ENCODE measurements at regions not wholly inside any gene's neighbourhood (a gene's known extent, or its start where the extent isn't known, plus 50 kb on each side); places are given as distances from the start of the nearest gene placed in this dataset.

GRCh38 chr1:232548691-232549090 lies 81.2 kb downstream of the SIPA1L2 start:
- peaks cover 41 to 51% (median 45%) of the 10 kb centered on the region in 4 donors for H3K4me1 ChIP-seq
- peak; percentile 80 for DNase-seq (ENCODE audit: extremely low spot score)
- no peaks in the 10 kb centered on the region for H3K36me3 ChIP-seq
- H3K9me3 ChIP-seq: no peaks in the 10 kb centered on the region
- no peak overlapping the region for H3K4me3 ChIP-seq
- no peaks in the 10 kb centered on the region for H3K27me3 ChIP-seq
- 90% methylated on average over 5 of the region's 5 CpGs for WGBS
- H3K27ac ChIP-seq (replicated peaks in 1 of 4): no peak overlapping the region
- intact Hi-C loops (cut with DNase I): no loop called here
- TF ChIP-seq, protein P1, sequence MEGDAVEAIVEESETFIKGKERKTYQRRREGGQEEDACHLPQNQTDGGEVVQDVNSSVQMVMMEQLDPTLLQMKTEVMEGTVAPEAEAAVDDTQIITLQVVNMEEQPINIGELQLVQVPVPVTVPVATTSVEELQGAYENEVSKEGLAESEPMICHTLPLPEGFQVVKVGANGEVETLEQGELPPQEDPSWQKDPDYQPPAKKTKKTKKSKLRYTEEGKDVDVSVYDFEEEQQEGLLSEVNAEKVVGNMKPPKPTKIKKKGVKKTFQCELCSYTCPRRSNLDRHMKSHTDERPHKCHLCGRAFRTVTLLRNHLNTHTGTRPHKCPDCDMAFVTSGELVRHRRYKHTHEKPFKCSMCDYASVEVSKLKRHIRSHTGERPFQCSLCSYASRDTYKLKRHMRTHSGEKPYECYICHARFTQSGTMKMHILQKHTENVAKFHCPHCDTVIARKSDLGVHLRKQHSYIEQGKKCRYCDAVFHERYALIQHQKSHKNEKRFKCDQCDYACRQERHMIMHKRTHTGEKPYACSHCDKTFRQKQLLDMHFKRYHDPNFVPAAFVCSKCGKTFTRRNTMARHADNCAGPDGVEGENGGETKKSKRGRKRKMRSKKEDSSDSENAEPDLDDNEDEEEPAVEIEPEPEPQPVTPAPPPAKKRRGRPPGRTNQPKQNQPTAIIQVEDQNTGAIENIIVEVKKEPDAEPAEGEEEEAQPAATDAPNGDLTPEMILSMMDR (IDR thresholded peaks at IDR 0.05): no peak
- no peak for TF ChIP-seq POLR2A (IDR thresholded peaks at IDR 0.05; ENCODE audit: low read depth)
- no peak for TF ChIP-seq EP300 (IDR thresholded peaks at IDR 0.05)
- TF ChIP-seq POLR2AphosphoS5 (IDR thresholded peaks at IDR 0.05): no peak

DNA sequence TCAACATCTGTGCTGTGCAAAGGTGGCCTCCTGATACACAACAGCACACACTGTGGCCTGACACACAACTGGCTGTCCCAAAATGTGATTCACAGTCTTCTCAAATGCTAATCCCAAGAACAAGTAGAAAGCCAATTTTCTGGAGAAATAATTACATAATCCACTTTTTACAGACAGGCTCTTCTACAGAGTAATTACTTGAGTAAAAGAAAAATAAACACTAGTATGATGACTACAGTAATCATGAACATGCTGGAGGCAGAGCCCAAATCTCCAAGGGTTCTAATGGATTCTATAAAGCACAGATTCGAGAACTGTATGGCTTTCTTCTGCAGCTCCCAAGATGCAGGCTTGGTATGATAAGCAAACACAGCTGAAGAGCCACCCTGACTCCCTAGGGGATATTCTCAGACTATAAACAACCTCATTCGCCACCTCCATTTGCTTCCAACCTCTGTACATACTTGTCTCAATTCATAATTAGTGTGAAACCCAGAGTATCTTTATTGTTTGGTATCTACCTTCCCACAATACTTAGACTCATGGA lies 81.9 kb downstream of the SIPA1L2 start:
- H3K4me1 ChIP-seq: peaks cover 36 to 44% (median 38%) of the 10 kb centered on the region in 4 donors
- no peaks in the 10 kb centered on the region for H3K27me3 ChIP-seq
- no peak overlapping the region for H3K27ac ChIP-seq (replicated peaks in 1 of 4)
- DNase-seq (ENCODE audit: extremely low spot score): no peak
- WGBS: 57% methylated on average over 2 of the region's 2 CpGs
- no peak overlapping the region for H3K4me3 ChIP-seq
- H3K36me3 ChIP-seq: no peaks in the 10 kb centered on the region
- H3K9me3 ChIP-seq: no peaks in the 10 kb centered on the region
- intact Hi-C loops (cut with DNase I): no loop called here
- no peak for TF ChIP-seq POLR2A (IDR thresholded peaks at IDR 0.05; ENCODE audit: low read depth)
- TF ChIP-seq EP300 (IDR thresholded peaks at IDR 0.05): no peak
- TF ChIP-seq POLR2AphosphoS5 (IDR thresholded peaks at IDR 0.05): no peak
- TF ChIP-seq, protein P1 (IDR thresholded peaks at IDR 0.05): no peak

- Histone ChIP-seq H3K4me1 (peaks cover 4 to 33% (median 10%) of the 10 kb centered on the region in 4 donors), H3K27me3 (no peaks in the 10 kb centered on the region), H3K4me3 (no peak overlapping the region), H3K27ac (replicated peaks in 1 of 4) (no peak overlapping the region), H3K36me3 (no peaks in the 10 kb centered on the region), H3K9me3 (no peaks in the 10 kb centered on the region)
- DNase-seq (ENCODE audit: extremely low spot score): no peak
- 92% methylated on average over 13 of the region's 13 CpGs for WGBS
- intact Hi-C loops (cut with DNase I): no loop called here
- TF ChIP-seq POLR2AphosphoS5 (IDR thresholded peaks at IDR 0.05): no peak
- TF ChIP-seq, protein P1 (IDR thresholded peaks at IDR 0.05): no peak
- no peak for TF ChIP-seq POLR2A (IDR thresholded peaks at IDR 0.05; ENCODE audit: low read depth)
- no peak for TF ChIP-seq EP300 (IDR thresholded peaks at IDR 0.05)
Measured at GRCh38 chr1:232542633-232543593, 87.0 kb downstream of the SIPA1L2 start.

DNA sequence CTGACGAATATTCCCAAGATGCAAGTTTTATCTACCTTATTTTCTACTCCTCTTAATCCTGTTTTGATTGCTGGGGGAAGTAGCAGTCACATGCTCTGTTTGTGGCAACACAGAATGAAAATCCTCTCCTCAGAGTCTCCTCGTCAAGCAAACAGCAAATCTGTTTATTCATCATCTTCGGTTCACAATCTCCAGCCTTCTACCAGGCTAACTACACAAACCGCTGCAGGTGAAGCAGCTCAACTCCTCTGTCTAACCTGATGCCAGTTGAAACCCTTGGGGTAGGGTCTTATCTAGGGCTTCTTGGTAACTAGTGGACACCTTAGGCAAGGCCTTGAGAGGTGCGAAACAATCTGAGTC lies 91.0 kb downstream of the SIPA1L2 start:
- 86% methylated on average over 5 of the region's 5 CpGs for WGBS
- intact Hi-C loops (cut with DNase I): no loop called here

More for the DNA sequence above, 91.0 kb downstream of the SIPA1L2 start:
- DNase-seq (ENCODE audit: extremely low spot score): no peak
- no peaks in the 10 kb centered on the region for H3K36me3 ChIP-seq
- no peaks in the 10 kb centered on the region for H3K27me3 ChIP-seq
- H3K4me1 ChIP-seq: peaks cover 10 to 29% (median 19%) of the 10 kb centered on the region in 4 donors
- H3K9me3 ChIP-seq: no peaks in the 10 kb centered on the region
- no peak overlapping the region for H3K27ac ChIP-seq (replicated peaks in 1 of 4)
- no peak for TF ChIP-seq EP300 (IDR thresholded peaks at IDR 0.05)
- TF ChIP-seq POLR2AphosphoS5 (IDR thresholded peaks at IDR 0.05): no peak
- TF ChIP-seq POLR2A (IDR thresholded peaks at IDR 0.05; ENCODE audit: low read depth): no peak
- TF ChIP-seq, protein P1 (IDR thresholded peaks at IDR 0.05): no peak
- H3K4me3 ChIP-seq: no peak overlapping the region

Data from esophagus muscularis mucosa (tissue), 4 donors.